ENCODE measurements at regions not wholly inside any gene's neighbourhood (a gene's known extent, or its start where the extent isn't known, plus 50 kb on each side); places are given as distances from the start of the nearest gene placed in this dataset.
"Not testable (repeated sequence)": the region's sequence is repeated elsewhere in the genome, so short reads cannot be mapped to it uniquely, and the experiment has no call there.

DNA sequence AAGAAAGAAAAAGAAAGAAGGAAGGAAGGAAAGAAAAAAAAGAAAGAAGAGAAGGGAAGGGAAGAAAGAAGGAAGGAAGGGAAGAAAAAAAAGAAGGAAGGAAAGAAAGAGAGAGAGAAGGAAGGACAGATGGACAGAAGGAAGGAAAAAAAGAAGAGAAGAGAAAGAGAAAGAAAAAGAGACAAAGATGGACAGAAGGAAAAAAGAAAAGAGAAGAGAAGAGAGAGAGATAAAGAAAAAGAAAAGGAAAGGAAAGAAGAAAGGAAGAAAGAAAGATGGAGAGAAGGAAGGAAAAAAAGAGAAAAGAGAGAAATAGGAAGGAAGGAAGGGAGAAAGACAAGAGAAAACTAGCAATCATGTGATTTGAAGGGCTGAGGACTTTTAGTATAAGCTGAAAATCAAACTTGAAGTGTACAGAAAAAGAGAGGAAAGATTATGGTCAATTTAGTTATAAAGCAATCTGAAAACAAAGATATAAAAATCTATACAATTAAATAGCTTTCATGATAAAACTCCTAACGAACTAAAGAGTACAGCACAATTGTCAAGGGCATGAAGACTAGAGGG, 115.3 kb downstream of the LTN1 start:
- no peak for DNase-seq

- no peak for DNase-seq
These were observed 117.6 kb downstream of the LTN1 start for GRCh38 chr21:28875078-28875477.

- DNase-seq, result no peak
These were observed 120.5 kb downstream of the LTN1 start for GRCh38 chr21:28872218-28872617.

DNA sequence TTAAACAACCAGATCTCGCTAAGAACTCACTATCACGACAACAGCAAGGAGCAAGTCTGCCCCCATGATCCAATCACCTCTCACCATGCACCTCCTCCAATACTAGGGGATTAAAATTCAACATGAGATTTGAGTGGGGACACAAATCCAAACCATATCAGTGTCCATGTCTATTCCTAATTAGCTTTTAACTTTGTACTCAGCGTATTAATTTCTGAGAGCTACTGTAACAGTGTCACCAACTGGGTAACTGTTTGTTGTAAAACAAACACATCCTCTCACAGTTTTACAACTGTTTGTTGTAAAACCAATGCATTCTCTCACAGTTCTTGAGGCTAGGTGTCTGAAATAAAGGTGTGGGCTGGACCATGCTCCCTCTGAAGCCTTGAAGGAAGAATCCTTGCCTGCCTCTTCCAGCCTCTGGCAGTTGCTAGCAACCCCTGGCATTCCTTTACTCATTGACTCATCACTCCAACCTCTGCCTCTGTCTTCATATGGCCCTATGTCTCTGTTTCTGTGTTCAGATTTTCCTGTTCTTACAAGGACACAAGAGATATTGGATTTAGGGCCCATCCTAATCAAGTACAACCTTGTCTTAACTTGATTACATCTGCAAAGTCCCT, 121.2 kb downstream of the LTN1 start:
- DNase-seq, result no peak

DNA sequence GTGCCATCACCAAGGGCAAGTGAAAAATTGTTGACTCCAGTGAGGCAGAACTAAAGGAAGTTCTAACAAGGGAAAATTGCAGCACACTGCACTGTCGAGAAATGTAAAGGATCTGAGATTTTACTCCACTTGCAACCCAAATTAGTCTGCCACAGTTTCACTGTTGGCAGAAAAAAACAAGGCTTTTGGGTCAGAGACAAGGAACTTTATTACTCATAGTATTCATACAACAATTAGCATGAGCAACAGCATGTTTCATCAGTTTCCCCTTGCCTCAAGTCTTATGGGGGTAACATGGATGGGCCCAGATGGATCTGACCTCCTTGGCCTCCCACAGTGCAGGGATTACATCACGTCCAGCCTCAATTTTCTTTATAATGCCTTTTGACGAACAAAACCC, 125.3 kb downstream of the LTN1 start:
- no peak for DNase-seq

DNA sequence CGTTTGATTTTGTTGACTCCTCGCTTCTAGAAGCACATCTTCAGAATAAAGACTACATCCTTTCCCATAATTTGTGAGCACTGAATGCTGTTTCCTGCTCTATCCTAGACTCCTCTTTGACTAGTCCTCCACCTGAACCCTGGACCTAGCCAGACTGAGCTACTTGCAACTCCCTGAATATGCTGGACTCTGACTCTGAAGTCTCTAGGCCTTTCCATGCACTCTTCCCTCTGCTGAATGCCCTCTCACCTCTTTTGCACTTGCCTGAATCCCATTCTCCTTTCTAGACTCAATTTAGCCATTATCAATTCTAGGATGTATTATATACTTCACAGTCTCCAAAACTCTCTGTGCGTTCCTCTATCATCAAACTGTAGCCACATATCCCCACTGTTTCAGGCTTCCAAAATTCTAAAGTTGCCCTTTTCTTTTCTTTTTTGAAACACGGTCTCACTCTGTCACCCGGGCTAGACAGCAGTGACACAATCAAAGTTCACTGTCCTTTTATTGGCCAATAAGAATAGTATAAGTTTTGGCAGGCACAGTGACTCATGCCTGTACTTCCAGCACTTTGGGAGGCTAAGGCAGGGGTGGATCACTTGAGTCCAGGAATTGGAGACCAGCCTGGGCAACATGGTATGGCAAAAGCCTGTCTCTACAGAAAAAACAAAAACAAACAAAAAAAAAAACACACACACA, 127.0 kb downstream of the LTN1 start:
- no peak for DNase-seq

GRCh38 chr21:28858424-28858823, 134.3 kb downstream of the LTN1 start:
- no peak for DNase-seq

DNA sequence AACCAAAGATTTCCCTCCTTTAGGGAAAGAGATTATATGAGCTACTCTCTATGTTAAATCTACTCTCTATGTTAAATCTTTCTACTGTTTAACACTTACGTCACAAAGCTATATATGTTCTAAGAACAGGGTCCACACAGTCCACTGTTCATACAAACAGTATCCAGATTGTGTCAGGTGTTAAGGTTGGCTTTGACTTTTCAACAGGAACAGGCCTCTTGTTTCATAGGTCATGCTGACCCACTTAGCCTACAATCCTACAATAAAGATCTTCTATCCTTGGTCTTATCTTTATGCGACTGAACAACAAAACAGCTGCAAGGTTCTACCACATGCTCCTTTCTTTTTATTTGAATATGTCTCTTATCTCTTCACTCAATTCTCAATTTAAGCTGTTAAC, 134.9 kb downstream of the LTN1 start:
- DNase-seq, result no peak

- DNase-seq, result peak in 6 of 58 donors; percentile 3 to 52 (median 10)
These were observed 136.0 kb downstream of the LTN1 start for GRCh38 chr21:28856588-28857250.

- DNase-seq, result no peak
These were observed 140.0 kb downstream of the LTN1 start for GRCh38 chr21:28852706-28853105.

- DNase-seq, result no peak
These were observed 141.0 kb downstream of the LTN1 start for GRCh38 chr21:28851645-28852044.

DNA sequence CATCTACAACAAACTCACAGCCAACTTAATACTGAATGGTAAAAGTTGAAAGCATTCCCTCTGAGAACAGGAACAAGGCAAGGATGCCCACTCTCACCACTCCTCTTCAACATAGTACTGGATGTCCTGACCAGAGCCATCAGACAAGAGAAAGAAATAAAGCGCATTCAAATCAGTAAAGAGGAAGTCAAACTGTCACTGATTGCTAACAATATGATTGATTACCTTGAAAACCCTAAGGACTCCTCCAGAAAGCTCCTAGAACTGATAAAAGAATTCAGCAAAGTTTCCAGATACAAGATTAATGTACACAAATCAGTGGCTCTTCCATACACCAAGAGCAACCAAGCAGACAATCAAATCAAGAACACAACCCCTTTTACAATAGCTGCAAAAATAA, 153.4 kb downstream of the LTN1 start:
- not testable (repeated sequence) for DNase-seq

DNA sequence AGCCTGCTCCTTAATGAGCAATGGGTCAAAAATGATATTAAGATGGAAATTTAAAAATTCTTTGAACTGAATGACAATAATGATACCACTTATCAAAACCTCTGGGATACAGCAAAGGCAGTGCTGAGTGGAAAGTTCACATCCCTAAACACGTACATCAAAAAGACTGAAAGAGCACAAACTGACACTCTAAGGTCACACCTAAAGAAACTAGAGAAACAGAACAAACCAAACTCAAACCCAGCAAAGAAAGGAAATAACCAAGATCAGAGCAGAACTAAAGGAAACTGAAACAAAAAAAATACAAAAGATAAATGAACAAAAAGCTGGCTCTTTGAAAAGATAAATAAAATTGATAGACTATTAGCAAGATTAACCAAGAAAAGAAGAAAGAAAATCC, 155.3 kb downstream of the LTN1 start:
- not testable (repeated sequence) for DNase-seq

DNA sequence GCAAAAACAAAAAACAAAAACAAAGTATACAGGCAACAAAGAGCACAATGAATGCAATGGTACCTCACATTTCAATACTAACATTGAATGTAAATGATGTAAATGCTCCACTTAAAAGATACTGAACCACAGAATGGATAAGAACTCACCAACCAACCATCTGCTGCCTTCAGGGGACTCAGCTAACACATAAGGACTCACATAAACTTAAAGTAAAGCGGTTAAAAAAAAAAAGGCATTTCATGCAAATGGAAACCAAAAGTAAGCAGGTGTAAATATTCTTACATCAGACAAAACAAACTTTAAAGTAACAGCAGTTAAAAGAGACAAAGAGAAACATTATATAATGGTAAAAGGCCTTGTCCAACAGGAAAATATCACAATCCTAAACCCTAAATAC, 156.1 kb downstream of the LTN1 start:
- DNase-seq, result not testable (repeated sequence)

- DNase-seq, result no peak
These were observed 158.1 kb downstream of the LTN1 start for GRCh38 chr21:28834335-28835238.

GRCh38 chr21:28833609-28834008, 159.1 kb downstream of the LTN1 start:
- no peak for DNase-seq

DNA sequence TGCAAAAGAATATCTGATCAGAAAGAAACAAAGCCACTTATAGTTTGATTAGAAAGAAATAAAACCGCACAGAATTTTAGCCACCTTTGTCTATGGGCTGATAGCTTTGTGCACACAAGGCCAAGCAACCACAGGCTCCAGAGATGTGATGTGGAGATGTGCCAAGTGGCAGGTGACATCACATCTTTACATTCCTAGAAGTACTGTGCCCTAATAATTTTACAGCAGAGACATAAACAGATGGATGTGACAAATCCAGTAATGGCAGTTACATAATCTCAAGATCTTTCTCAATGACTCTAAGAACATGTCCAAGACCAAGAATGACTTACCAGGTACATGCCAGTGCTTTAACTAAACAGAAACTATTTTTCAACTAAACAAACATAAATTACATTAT, 159.5 kb downstream of the LTN1 start:
- no peak for DNase-seq

- DNase-seq, result no peak
These were observed 160.0 kb downstream of the LTN1 start for GRCh38 chr21:28832715-28833061.

DNA sequence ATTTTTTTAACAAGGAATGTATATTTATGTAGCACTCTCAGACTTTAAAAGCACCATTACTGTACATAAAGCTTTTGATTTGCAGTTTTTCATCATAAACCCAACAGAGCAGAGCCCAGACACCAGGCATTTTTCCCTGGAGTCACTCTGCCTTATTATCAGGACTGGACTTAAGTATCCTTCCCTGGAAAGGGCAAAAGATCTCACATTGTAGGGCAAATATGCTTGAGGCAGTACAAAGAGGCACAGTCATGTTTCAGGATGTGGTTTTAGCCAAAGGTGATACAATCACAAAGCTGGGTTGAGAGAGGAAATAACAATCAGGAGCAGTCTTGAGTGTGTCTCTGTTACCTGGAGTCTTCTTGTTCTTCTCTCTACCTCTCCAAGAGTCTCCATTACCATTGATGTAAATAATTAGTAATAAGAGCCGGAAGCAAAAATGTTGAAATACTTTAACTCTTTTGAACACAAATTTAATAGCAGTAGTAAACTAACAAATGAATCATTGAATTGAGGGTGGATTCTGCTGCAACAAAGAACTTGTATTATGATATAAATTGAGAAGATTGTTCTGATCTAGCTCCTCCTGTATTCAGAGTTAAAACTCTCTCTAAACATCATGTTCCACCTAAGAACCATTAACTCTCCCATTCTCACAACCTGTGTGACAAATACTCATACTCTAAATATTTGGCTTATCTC, 160.5 kb downstream of the LTN1 start:
- no peak for DNase-seq

GRCh38 chr21:28828981-28829380, 163.7 kb downstream of the LTN1 start:
- no peak for DNase-seq

DNA sequence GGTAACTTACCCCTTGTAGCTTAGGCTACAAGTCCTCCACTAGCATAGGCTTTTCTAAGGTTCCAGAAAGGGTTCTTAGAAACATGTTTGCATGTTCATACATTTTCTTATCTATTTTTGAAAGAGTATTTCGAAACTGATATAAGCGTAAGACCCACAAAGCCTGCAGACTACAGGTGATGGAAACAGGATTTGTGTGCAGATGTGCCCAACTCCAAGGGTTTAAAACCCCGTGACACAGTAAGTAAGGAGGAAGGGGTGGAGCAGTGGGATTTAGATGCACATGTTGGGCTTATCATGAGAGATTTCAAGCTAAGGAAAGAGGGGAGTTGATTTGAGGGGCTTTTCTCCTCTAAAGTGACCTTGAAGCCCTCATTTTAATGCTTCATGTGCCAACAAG, 164.7 kb downstream of the LTN1 start:
- DNase-seq, result no peak
